ENCODE measurements at regions not wholly inside any gene's neighbourhood (a gene's known extent, or its start where the extent isn't known, plus 50 kb on each side); places are given as distances from the start of the nearest gene placed in this dataset.

GRCh38 chr1:119288751-119289150 lies 79.8 kb upstream of the HAO2 start:
- TF ChIP-seq POLR2AphosphoS5 (IDR thresholded peaks at IDR 0.05; ENCODE audit: low read depth) (no peak), CTCF (IDR thresholded peaks at IDR 0.05; ENCODE audit: insufficient read depth, low read length) (no peak), SPI1 (IDR thresholded peaks at IDR 0.05; ENCODE audit: borderline replicate concordance, low read depth) (no peak), GABPA (IDR thresholded peaks at IDR 0.05; ENCODE audit: low read depth) (no peak)

All from HL-60 (cell line).